ENCODE measurements at regions not wholly inside any gene's neighbourhood (a gene's known extent, or its start where the extent isn't known, plus 50 kb on each side); places are given as distances from the start of the nearest gene placed in this dataset.

GRCh38 chr11:92580908-92581307 is 356.3 kb downstream of the FAT3 start:
- Histone ChIP-seq H3K27me3 (no peaks in the 10 kb centered on the region), H3K36me3 (no peaks in the 10 kb centered on the region), H3K27ac (no peak overlapping the region), H3K4me1 (no peaks in the 10 kb centered on the region), H3K9me3 (no peaks in the 10 kb centered on the region), H3K4me3 (no peak overlapping the region)
- no peak for TF ChIP-seq POLR2AphosphoS5 (IDR thresholded peaks at IDR 0.05)
- TF ChIP-seq CTCF (IDR thresholded peaks at IDR 0.05) = no peak
- TF ChIP-seq EP300 (IDR thresholded peaks at IDR 0.05; ENCODE audit: low read depth) = no peak
- no peak for TF ChIP-seq POLR2A (IDR thresholded peaks at IDR 0.05)
- in situ Hi-C loops (cut with MboI; ENCODE audit: low pct_ligation_motif_present in 1 of 4, low pct_unique_long_range_greater_than_20kb in 1 of 4, low sequenced_read_pairs in 3 of 4) (no loop called here), intact Hi-C loops (cut with DNase I; ENCODE audit: low total_unique reads) (no loop called here)
- WGBS, 2 donors (ENCODE audit: low coverage in 1 of 2) = 17 to 33% methylated on average over 1 of the region's 1 CpG
- no peak for DNase-seq

GRCh38 chr11:92588393-92588792 is 363.8 kb downstream of the FAT3 start:
- H3K27ac ChIP-seq = no peak overlapping the region
- H3K4me3 ChIP-seq = no peak overlapping the region
- no peaks in the 10 kb centered on the region for H3K9me3 ChIP-seq
- H3K27me3 ChIP-seq = no peaks in the 10 kb centered on the region
- H3K4me1 ChIP-seq = no peaks in the 10 kb centered on the region
- in situ Hi-C loops (cut with MboI; ENCODE audit: low pct_ligation_motif_present in 1 of 4, low pct_unique_long_range_greater_than_20kb in 1 of 4, low sequenced_read_pairs in 3 of 4) = no loop called here
- TF ChIP-seq EP300 (IDR thresholded peaks at IDR 0.05; ENCODE audit: low read depth) = no peak
- H3K36me3 ChIP-seq = no peaks in the 10 kb centered on the region
- intact Hi-C loops (cut with DNase I; ENCODE audit: low total_unique reads) = loop anchor here (5.0 kb wide), 1 partner anchor 454 kb away; no protein-coding TSS in a partner anchor
- no peak for DNase-seq

GRCh38 chr11:92589512-92589911 is 364.9 kb downstream of the FAT3 start:
- 91 to 95% methylated on average over 3 of the region's 3 CpGs for WGBS, 2 donors (ENCODE audit: low coverage in 1 of 2)
- H3K27ac ChIP-seq = no peak overlapping the region
- DNase-seq = no peak
- in situ Hi-C loops (cut with MboI; ENCODE audit: low pct_ligation_motif_present in 1 of 4, low pct_unique_long_range_greater_than_20kb in 1 of 4, low sequenced_read_pairs in 3 of 4) = no loop called here
- H3K9me3 ChIP-seq = no peaks in the 10 kb centered on the region
- no peak overlapping the region for H3K4me3 ChIP-seq
- H3K27me3 ChIP-seq = no peaks in the 10 kb centered on the region
- TF ChIP-seq EP300 (IDR thresholded peaks at IDR 0.05; ENCODE audit: low read depth) (no peak), POLR2AphosphoS5 (IDR thresholded peaks at IDR 0.05) (no peak), POLR2A (IDR thresholded peaks at IDR 0.05) (no peak), CTCF (IDR thresholded peaks at IDR 0.05) (no peak)
- no peaks in the 10 kb centered on the region for H3K36me3 ChIP-seq
- H3K4me1 ChIP-seq = no peaks in the 10 kb centered on the region
- intact Hi-C loops (cut with DNase I; ENCODE audit: low total_unique reads) = loop anchor here (5.0 kb wide), 1 partner anchor 453 kb away; no protein-coding TSS in a partner anchor

- 56 to 69% methylated on average over 2 of the region's 2 CpGs for WGBS, 2 donors (ENCODE audit: low coverage in 1 of 2)
- in situ Hi-C loops (cut with MboI; ENCODE audit: low pct_ligation_motif_present in 1 of 4, low pct_unique_long_range_greater_than_20kb in 1 of 4, low sequenced_read_pairs in 3 of 4) = no loop called here
- TF ChIP-seq EP300 (IDR thresholded peaks at IDR 0.05; ENCODE audit: low read depth) (no peak), CTCF (IDR thresholded peaks at IDR 0.05) (no peak), POLR2A (IDR thresholded peaks at IDR 0.05) (no peak), POLR2AphosphoS5 (IDR thresholded peaks at IDR 0.05) (no peak)
- intact Hi-C loops (cut with DNase I; ENCODE audit: low total_unique reads) = no loop called here
- Histone ChIP-seq H3K9me3 (no peaks in the 10 kb centered on the region), H3K4me3 (no peak overlapping the region), H3K36me3 (no peaks in the 10 kb centered on the region), H3K27ac (no peak overlapping the region), H3K4me1 (no peaks in the 10 kb centered on the region), H3K27me3 (no peaks in the 10 kb centered on the region)
- DNase-seq = no peak
These were observed 366.9 kb downstream of the FAT3 start for GRCh38 chr11:92591521-92591920.

GRCh38 chr11:92594251-92594650 is 369.6 kb downstream of the FAT3 start:
- H3K4me1 ChIP-seq = no peaks in the 10 kb centered on the region
- in situ Hi-C loops (cut with MboI; ENCODE audit: low pct_ligation_motif_present in 1 of 4, low pct_unique_long_range_greater_than_20kb in 1 of 4, low sequenced_read_pairs in 3 of 4) = no loop called here

More at GRCh38 chr11:92594251-92594650, 369.6 kb downstream of the FAT3 start:
- H3K36me3 ChIP-seq = no peaks in the 10 kb centered on the region
- H3K9me3 ChIP-seq = no peaks in the 10 kb centered on the region
- no peak for DNase-seq
- no peaks in the 10 kb centered on the region for H3K27me3 ChIP-seq
- no peak overlapping the region for H3K4me3 ChIP-seq
- intact Hi-C loops (cut with DNase I; ENCODE audit: low total_unique reads) = no loop called here
- no peak overlapping the region for H3K27ac ChIP-seq
- TF ChIP-seq POLR2A (IDR thresholded peaks at IDR 0.05) (no peak), EP300 (IDR thresholded peaks at IDR 0.05; ENCODE audit: low read depth) (no peak), CTCF (IDR thresholded peaks at IDR 0.05) (no peak), POLR2AphosphoS5 (IDR thresholded peaks at IDR 0.05) (no peak)

Data from transverse colon (tissue), 4 donors.